OCI-LY7 (cell line): ENCODE measurements at regions not wholly inside any gene's neighbourhood (a gene's known extent, or its start where the extent isn't known, plus 50 kb on each side); places are given as distances from the start of the nearest gene placed in this dataset.

Experiments used
- BruUV-seq: library from RNA; stranded (reverse); fragments of 400-500 nt; replicated peaks from 2 replicates; lab custom pipeline; 2021; lab: Mats Ljungman, UMichigan
- CTCF ChIA-PET: fragments of 300-600 bp; sonication (Branson Sonifier 250); formaldehyde crosslinking; loops from one replicate; lab custom pipeline; 2022; ENCODE audit warnings: antibody characterized with exemption; ENCODE audit not compliant: unreplicated experiment; lab: Charles Lee
- POLR2A ChIA-PET: fragments of 300-600 bp; sonication (Branson Sonifier 250); formaldehyde crosslinking; loops from one replicate; lab custom pipeline; 2022; ENCODE audit warnings: antibody characterized with exemption; lab: Charles Lee
- DNase-seq: peaks from one replicate; pipeline ENCODE4 v3.0.0-alpha.2; 2015; ENCODE audit warnings: low spot score
- H2AFZ ChIP-seq: fragments of 200-600 bp; sonication (generic), shearing (Covaris generic); 2 replicates; pipeline ENCODE4 v1.6.1; 2014; ENCODE audit warnings: mild to moderate bottlenecking, antibody characterized with exemption, low read length, moderate library complexity
- H3K27ac ChIP-seq: fragments of 200-600 bp; sonication (generic); 2 replicates; pipeline ENCODE4 v1.5.1; 2014; ENCODE audit warnings: mixed run types, low read depth, mild to moderate bottlenecking, moderate library complexity, low read length, inconsistent platforms; ENCODE audit not compliant: poor library complexity, severe bottlenecking
- H3K36me3 ChIP-seq: fragments of 200-600 bp; sonication (generic); 2 replicates; pipeline ENCODE4 v1.6.1; 2014; ENCODE audit warnings: mild to moderate bottlenecking, antibody characterized with exemption, low read length, moderate library complexity, mixed read lengths; ENCODE audit not compliant: insufficient read depth
- H3K4me1 ChIP-seq: fragments of 200-600 bp; sonication (generic); 2 replicates; pipeline ENCODE4 v1.5.1; 2014; ENCODE audit warnings: mild to moderate bottlenecking, low read length; ENCODE audit not compliant: insufficient read depth, poor library complexity, severe bottlenecking
- H3K4me2 ChIP-seq: fragments of 200-600 bp; sonication (generic); 2 replicates; pipeline ENCODE4 v1.6.1; 2014; ENCODE audit warnings: mild to moderate bottlenecking, low read length
- H3K4me3 ChIP-seq: fragments of 200-600 bp; sonication (generic); 2 replicates; pipeline ENCODE4 v1.5.1; 2014; ENCODE audit warnings: mild to moderate bottlenecking, low read depth, low read length; ENCODE audit not compliant: poor library complexity, severe bottlenecking
- H3K79me2 ChIP-seq: fragments of 200-600 bp; sonication (generic); 2 replicates; pipeline ENCODE4 v1.6.1; 2016; ENCODE audit warnings: low read depth, mild to moderate bottlenecking, low read length, moderate library complexity, mixed read lengths; ENCODE audit not compliant: insufficient read depth
- H3K9me2 ChIP-seq: fragments of 200-600 bp; sonication (generic); 2 replicates; pipeline ENCODE4 v1.6.1; 2016; ENCODE audit warnings: mild to moderate bottlenecking, low read length, mixed read lengths; ENCODE audit not compliant: insufficient read depth
- H3K9me3 ChIP-seq: fragments of 200-600 bp; sonication (generic); 2 replicates; pipeline ENCODE4 v1.6.1; 2014; ENCODE audit warnings: mild to moderate bottlenecking, mixed run types, low read length, mixed read lengths
- H4K20me1 ChIP-seq: fragments of 200-600 bp; sonication (generic); 2 replicates; pipeline ENCODE4 v1.6.1; 2014; ENCODE audit warnings: mild to moderate bottlenecking, antibody characterized with exemption, low read length, moderate library complexity, mixed read lengths; ENCODE audit not compliant: insufficient read depth
- CTCF ChIP-seq: fragments of 200-600 bp; sonication (generic); conservative IDR thresholded peaks from 2 replicates; pipeline ENCODE4 v1.5.1; 2014; ENCODE audit warnings: mild to moderate bottlenecking, antibody characterized with exemption, low read length, moderate library complexity, mixed read lengths
- EZH2phosphoT487 ChIP-seq: fragments of 200-600 bp; sonication (generic); IDR thresholded peaks from 2 replicates; pipeline ENCODE4 v1.6.1; 2018; ENCODE audit warnings: low read depth, borderline replicate concordance, mild to moderate bottlenecking, mixed run types, antibody characterized with exemption, low read length, moderate library complexity, mixed read lengths
- intact Hi-C: fragments of 100-400 bp; cut with micrococcal nuclease; formaldehyde crosslinking; loops from one replicate; pipeline ENCODE4 v1.10.0; 2022; ENCODE audit not compliant: unreplicated experiment

- H4K20me1 ChIP-seq = no peaks in the 10 kb centered on the region
- TF ChIP-seq CTCF (no peak), EZH2phosphoT487 (no peak)
- H2AFZ ChIP-seq = no peak overlapping the region
- H3K4me2 ChIP-seq = no peak overlapping the region
- no peaks in the 10 kb centered on the region for H3K9me2 ChIP-seq
- H3K4me3 ChIP-seq = no peak overlapping the region
- POLR2A ChIA-PET = no interaction called here
- H3K9me3 ChIP-seq = no peaks in the 10 kb centered on the region
- H3K27ac ChIP-seq = no peak overlapping the region
- CTCF ChIA-PET = no interaction called here
- DNase-seq = no peak
- H3K79me2 ChIP-seq = no peaks in the 10 kb centered on the region
- intact Hi-C loops = no loop called here
- H3K4me1 ChIP-seq = no peaks in the 10 kb centered on the region
- H3K36me3 ChIP-seq = no peaks in the 10 kb centered on the region
- no TSS peak for BruUV-seq
Measured at GRCh38 chr10:91689731-91690168, 56.9 kb upstream of the PPP1R3C start.

- no peak overlapping the region for H3K4me2 ChIP-seq
- H4K20me1 ChIP-seq = no peaks in the 10 kb centered on the region
- ChIA-PET POLR2A (no interaction called here), CTCF (no interaction called here)
- no peaks in the 10 kb centered on the region for H3K9me3 ChIP-seq
- no TSS peak for BruUV-seq
- no peak for DNase-seq
- H3K79me2 ChIP-seq = no peaks in the 10 kb centered on the region
- H3K36me3 ChIP-seq = no peaks in the 10 kb centered on the region
- no peak overlapping the region for H2AFZ ChIP-seq
- intact Hi-C loops = no loop called here
- no peak for TF ChIP-seq EZH2phosphoT487
- TF ChIP-seq CTCF = no peak
- H3K4me1 ChIP-seq = no peaks in the 10 kb centered on the region
- no peaks in the 10 kb centered on the region for H3K9me2 ChIP-seq
- H3K4me3 ChIP-seq = no peak overlapping the region
- no peak overlapping the region for H3K27ac ChIP-seq
Measured at GRCh38 chr10:91684841-91685240, 52.0 kb upstream of the PPP1R3C start.

GRCh38 chr10:91683975-91684374, 51.1 kb upstream of the PPP1R3C start:
- no peak overlapping the region for H3K27ac ChIP-seq
- H3K4me1 ChIP-seq = no peaks in the 10 kb centered on the region
- H2AFZ ChIP-seq = no peak overlapping the region
- H3K4me2 ChIP-seq = no peak overlapping the region
- CTCF ChIA-PET = interaction anchor here (0.7 kb wide), 1 partner anchor 11 kb away, joined by 3 read pairs; no protein-coding TSS in a partner anchor
- no peaks in the 10 kb centered on the region for H3K36me3 ChIP-seq
- H3K9me2 ChIP-seq = no peaks in the 10 kb centered on the region
- POLR2A ChIA-PET = interaction anchor here (0.6 kb wide), 2 partner anchors 61 to 161 kb away, joined by 3 read pairs; no protein-coding TSS in a partner anchor
- H3K9me3 ChIP-seq = no peaks in the 10 kb centered on the region
- BruUV-seq = no TSS peak
- no peaks in the 10 kb centered on the region for H3K79me2 ChIP-seq
- TF ChIP-seq EZH2phosphoT487 (no peak), CTCF (no peak)
- intact Hi-C loops = no loop called here
- H3K4me3 ChIP-seq = no peak overlapping the region
- DNase-seq = no peak
- H4K20me1 ChIP-seq = no peaks in the 10 kb centered on the region
